Neural progenitor cell (in vitro differentiated cells): ENCODE measurements at regions not wholly inside any gene's neighbourhood (a gene's known extent, or its start where the extent isn't known, plus 50 kb on each side); places are given as distances from the start of the nearest gene placed in this dataset.

Experiments used
- DNase-seq: peaks from one replicate; pipeline ENCODE4 v3.0.0-alpha.2; 2016; ENCODE audit warnings: low spot score
- H2AFZ ChIP-seq: fragments of 200-600 bp; sonication (generic); replicated peaks from 2 replicates; pipeline ENCODE4 v1.6.1; 2016; ENCODE audit warnings: antibody characterized with exemption
- H3F3A ChIP-seq: fragments of 200-600 bp; sonication (generic); 2 replicates; pipeline ENCODE4 v1.6.1; 2016; ENCODE audit warnings: antibody characterized with exemption, low read depth
- H3K27ac ChIP-seq: fragments of 200-600 bp; sonication (generic); 2 replicates; pipeline ENCODE4 v1.5.1; 2016; ENCODE audit warnings: mild to moderate bottlenecking
- H3K27me3 ChIP-seq: fragments of 200-600 bp; sonication (generic); 2 replicates; pipeline ENCODE4 v1.6.1; 2016; ENCODE audit warnings: mild to moderate bottlenecking, moderate library complexity
- H3K36me3 ChIP-seq: fragments of 200-600 bp; sonication (generic); 2 replicates; pipeline ENCODE4 v1.5.1; 2016
- H3K4me1 ChIP-seq: fragments of 200-600 bp; sonication (generic); 2 replicates; pipeline ENCODE4 v1.6.1; 2016; ENCODE audit warnings: mixed run types
- H3K4me2 ChIP-seq: fragments of 200-600 bp; sonication (generic); 2 replicates; pipeline ENCODE4 v1.6.1; 2016
- H3K4me3 ChIP-seq: fragments of 200-600 bp; sonication (generic); 2 replicates; pipeline ENCODE4 v1.5.1; 2016
- H3K79me2 ChIP-seq: fragments of 200-600 bp; sonication (generic); 2 replicates; pipeline ENCODE4 v1.6.1; 2016; ENCODE audit warnings: low read depth
- H3K9ac ChIP-seq: fragments of 200-600 bp; sonication (generic); 2 replicates; pipeline ENCODE4 v1.6.1; 2016
- H3K9me3 ChIP-seq: fragments of 200-600 bp; sonication (generic); 2 replicates; pipeline ENCODE4 v1.5.1; 2016; ENCODE audit warnings: low read depth
- H4K20me1 ChIP-seq: fragments of 200-600 bp; sonication (generic); 2 replicates; pipeline ENCODE4 v1.6.1; 2016; ENCODE audit warnings: low read depth
- H3K27ac Mint-ChIP-seq: 3 replicates; pipeline ENCODE4 v1.8.0; 2021; ENCODE audit warnings: mixed read lengths
- H3K27me3 Mint-ChIP-seq: 2 replicates; pipeline ENCODE4 v1.8.0; 2022; ENCODE audit warnings: low read depth, mild to moderate bottlenecking, inconsistent platforms, moderate library complexity, mixed read lengths; ENCODE audit not compliant: insufficient read depth
- H3K36me3 Mint-ChIP-seq: 3 replicates; pipeline ENCODE4 v1.8.0; 2021; ENCODE audit warnings: mixed read lengths
- H3K4me1 Mint-ChIP-seq: 3 replicates; pipeline ENCODE4 v1.8.0; 2021; ENCODE audit warnings: mixed read lengths
- H3K4me3 Mint-ChIP-seq: 3 replicates; pipeline ENCODE4 v1.8.0; 2021; ENCODE audit warnings: mild to moderate bottlenecking, moderate library complexity, mixed read lengths
- H3K9me3 Mint-ChIP-seq: 3 replicates; pipeline ENCODE4 v1.8.0; 2020; ENCODE audit warnings: mixed read lengths
- EZH2 ChIP-seq: fragments of 200-600 bp; sonication (generic); IDR thresholded peaks from 2 replicates; pipeline ENCODE4 v1.6.1; 2017; ENCODE audit warnings: antibody characterized with exemption, mild to moderate bottlenecking, moderate library complexity
- EZH2phosphoT487 ChIP-seq: fragments of 200-600 bp; sonication (generic); IDR thresholded peaks from 2 replicates; pipeline ENCODE4 v1.6.1; 2017; ENCODE audit warnings: antibody characterized with exemption
- TF ChIP-seq, protein P1 (sequence below): fragments of 200-600 bp; sonication (generic); IDR thresholded peaks from 2 replicates; pipeline ENCODE4 v1.5.1; 2017; ENCODE audit warnings: antibody characterized with exemption, mild to moderate bottlenecking

GRCh38 chr16:62764572-62764971 is 728.3 kb upstream of the CDH8 start:
- Histone ChIP-seq H3K4me1 (no peaks in the 10 kb centered on the region), H3K27ac (no peak overlapping the region), H3K36me3 (no peaks in the 10 kb centered on the region), H3K4me2 (no peak overlapping the region), H3K27me3 (no peaks in the 10 kb centered on the region), H4K20me1 (no peaks in the 10 kb centered on the region), H3K9ac (no peak overlapping the region), H3F3A (no peaks in the 10 kb centered on the region), H3K4me3 (no peak overlapping the region), H3K79me2 (no peaks in the 10 kb centered on the region), H3K9me3 (no peaks in the 10 kb centered on the region), H2AFZ (no peak overlapping the region)
- Mint-ChIP-seq H3K9me3 (no peaks in the 10 kb centered on the region), H3K4me3 (no peak overlapping the region), H3K36me3 (no peaks in the 10 kb centered on the region), H3K27me3 (no peaks in the 10 kb centered on the region), H3K27ac (no peak overlapping the region), H3K4me1 (no peaks in the 10 kb centered on the region)
- no peak for DNase-seq
- TF ChIP-seq, protein P1, sequence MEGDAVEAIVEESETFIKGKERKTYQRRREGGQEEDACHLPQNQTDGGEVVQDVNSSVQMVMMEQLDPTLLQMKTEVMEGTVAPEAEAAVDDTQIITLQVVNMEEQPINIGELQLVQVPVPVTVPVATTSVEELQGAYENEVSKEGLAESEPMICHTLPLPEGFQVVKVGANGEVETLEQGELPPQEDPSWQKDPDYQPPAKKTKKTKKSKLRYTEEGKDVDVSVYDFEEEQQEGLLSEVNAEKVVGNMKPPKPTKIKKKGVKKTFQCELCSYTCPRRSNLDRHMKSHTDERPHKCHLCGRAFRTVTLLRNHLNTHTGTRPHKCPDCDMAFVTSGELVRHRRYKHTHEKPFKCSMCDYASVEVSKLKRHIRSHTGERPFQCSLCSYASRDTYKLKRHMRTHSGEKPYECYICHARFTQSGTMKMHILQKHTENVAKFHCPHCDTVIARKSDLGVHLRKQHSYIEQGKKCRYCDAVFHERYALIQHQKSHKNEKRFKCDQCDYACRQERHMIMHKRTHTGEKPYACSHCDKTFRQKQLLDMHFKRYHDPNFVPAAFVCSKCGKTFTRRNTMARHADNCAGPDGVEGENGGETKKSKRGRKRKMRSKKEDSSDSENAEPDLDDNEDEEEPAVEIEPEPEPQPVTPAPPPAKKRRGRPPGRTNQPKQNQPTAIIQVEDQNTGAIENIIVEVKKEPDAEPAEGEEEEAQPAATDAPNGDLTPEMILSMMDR = no peak
- TF ChIP-seq EZH2phosphoT487 = no peak
- no peak for TF ChIP-seq EZH2

DNA sequence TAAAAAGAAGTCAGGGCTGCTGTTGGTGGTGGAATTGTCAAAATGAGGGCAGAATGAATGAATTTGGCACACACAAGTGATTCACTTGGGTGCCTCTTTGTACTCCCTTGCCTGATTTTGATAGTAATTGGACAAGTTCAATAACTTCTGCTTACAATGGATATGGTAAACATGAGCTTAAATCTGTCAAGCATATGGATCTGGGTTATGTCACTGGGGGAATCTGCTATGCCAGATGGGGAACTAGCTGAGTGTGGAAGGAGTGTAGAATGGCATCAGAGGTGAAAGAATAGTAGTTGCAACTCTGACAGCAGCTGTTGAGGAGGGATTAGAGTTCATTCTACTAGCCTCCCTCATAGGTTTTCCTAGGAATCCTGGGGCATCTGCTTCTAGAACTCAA is 724.2 kb upstream of the CDH8 start:
- H3K36me3 ChIP-seq = no peaks in the 10 kb centered on the region
- Mint-ChIP-seq H3K27ac (no peak overlapping the region), H3K4me1 (no peaks in the 10 kb centered on the region)

GRCh38 chr16:62755938-62756337 is 719.7 kb upstream of the CDH8 start:
- peaks cover 2% of the 10 kb centered on the region for H3K4me1 Mint-ChIP-seq
- H3K9me3 Mint-ChIP-seq = no peaks in the 10 kb centered on the region
- no peak overlapping the region for H3K27ac ChIP-seq
- H2AFZ ChIP-seq = no peak overlapping the region
- no peaks in the 10 kb centered on the region for H3K4me1 ChIP-seq
- no peaks in the 10 kb centered on the region for H3K9me3 ChIP-seq
- no peaks in the 10 kb centered on the region for H4K20me1 ChIP-seq
- no peaks in the 10 kb centered on the region for H3K79me2 ChIP-seq
- DNase-seq = no peak
- no peak overlapping the region for H3K4me2 ChIP-seq
- no peak overlapping the region for H3K4me3 Mint-ChIP-seq
- no peaks in the 10 kb centered on the region for H3K27me3 ChIP-seq
- no peaks in the 10 kb centered on the region for H3K36me3 Mint-ChIP-seq
- H3K36me3 ChIP-seq = no peaks in the 10 kb centered on the region
- no peak overlapping the region for H3K9ac ChIP-seq
- H3F3A ChIP-seq = no peaks in the 10 kb centered on the region
- TF ChIP-seq EZH2 = no peak
- TF ChIP-seq, protein P1 = no peak
- TF ChIP-seq EZH2phosphoT487 = no peak
- no peak overlapping the region for H3K4me3 ChIP-seq
- peaks cover 4% of the 10 kb centered on the region for H3K27me3 Mint-ChIP-seq
- H3K27ac Mint-ChIP-seq = no peak overlapping the region

More for the DNA sequence above, 724.2 kb upstream of the CDH8 start:
- H3K79me2 ChIP-seq = no peaks in the 10 kb centered on the region
- H3K4me1 ChIP-seq = no peaks in the 10 kb centered on the region
- no peaks in the 10 kb centered on the region for H3K27me3 ChIP-seq
- no peaks in the 10 kb centered on the region for H3K36me3 Mint-ChIP-seq
- no peaks in the 10 kb centered on the region for H3F3A ChIP-seq
- H3K27me3 Mint-ChIP-seq = no peaks in the 10 kb centered on the region
- no peak overlapping the region for H3K4me3 Mint-ChIP-seq
- no peak for TF ChIP-seq EZH2phosphoT487
- TF ChIP-seq EZH2 = no peak
- TF ChIP-seq, protein P1 = no peak
- no peak for DNase-seq
- H2AFZ ChIP-seq = no peak overlapping the region
- H3K4me3 ChIP-seq = no peak overlapping the region
- H3K27ac ChIP-seq = no peak overlapping the region
- no peaks in the 10 kb centered on the region for H4K20me1 ChIP-seq
- no peaks in the 10 kb centered on the region for H3K9me3 Mint-ChIP-seq
- H3K9ac ChIP-seq = no peak overlapping the region
- H3K4me2 ChIP-seq = no peak overlapping the region
- no peaks in the 10 kb centered on the region for H3K9me3 ChIP-seq
